Germinal center (tissue), 1 donor: ENCODE measurements at regions not wholly inside any gene's neighbourhood (a gene's known extent, or its start where the extent isn't known, plus 50 kb on each side); places are given as distances from the start of the nearest gene placed in this dataset.

Source experiments
- DNase-seq: peaks from one replicate; pipeline ENCODE4 v3.0.0; 2012; ENCODE audit warnings: mixed read lengths, low spot score

DNA sequence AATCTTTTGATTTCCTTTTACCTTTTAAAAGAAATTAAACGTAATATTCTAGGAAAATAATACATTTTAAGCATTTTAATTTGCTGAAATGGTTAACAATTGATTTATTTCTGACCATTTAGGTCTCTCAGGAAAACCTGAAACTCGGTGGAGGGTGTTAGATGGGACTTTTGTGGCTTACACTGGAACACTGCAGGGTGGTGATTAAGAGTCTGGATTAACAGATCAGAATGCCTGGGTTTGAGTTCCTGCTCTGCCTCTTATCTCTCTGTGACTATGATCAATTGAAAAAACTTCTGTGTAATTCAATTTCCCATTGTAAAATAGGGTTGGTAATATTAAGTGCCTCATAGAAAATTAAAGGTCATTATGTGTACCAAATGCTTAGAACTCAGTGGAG, 168.7 kb downstream of the UBE2E3 start:
- DNase-seq = no peak

DNA sequence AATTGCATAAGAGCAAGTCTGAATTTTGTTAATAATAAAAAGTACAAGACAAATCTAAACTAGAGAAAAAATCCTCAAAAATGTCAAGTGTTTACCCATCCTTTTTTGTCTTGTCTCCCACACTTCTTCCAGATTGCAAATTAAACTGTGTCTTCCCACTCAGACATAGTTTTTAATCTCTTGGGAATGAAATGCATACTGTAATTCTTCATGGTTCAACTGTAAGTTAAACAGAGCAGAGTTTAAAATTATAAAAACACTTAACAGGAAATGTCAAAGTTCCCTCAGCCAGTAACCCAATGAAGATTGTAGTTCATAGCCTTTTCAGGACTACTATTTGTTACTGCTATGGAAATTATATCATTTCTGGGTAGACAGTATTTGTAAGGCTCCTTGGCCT, 171.8 kb downstream of the UBE2E3 start:
- no peak for DNase-seq

DNA sequence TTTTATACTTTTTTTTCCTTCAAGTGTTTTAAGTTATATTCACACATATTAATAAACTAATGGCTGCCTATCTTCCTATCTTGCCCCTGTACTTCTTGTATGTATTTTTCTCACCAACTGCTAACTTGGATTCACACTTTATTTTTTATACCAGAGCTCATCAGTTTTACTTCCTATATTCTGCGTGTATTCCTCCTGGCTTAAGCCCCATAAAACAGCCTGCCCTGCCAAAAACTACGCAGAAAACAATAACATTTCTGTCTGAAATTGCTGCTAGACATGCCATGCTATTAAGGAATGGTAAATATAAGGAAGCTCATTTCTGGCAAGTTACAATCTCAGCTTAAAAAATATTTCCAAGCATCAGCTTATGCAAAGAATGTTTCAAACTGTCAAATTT, 172.3 kb downstream of the UBE2E3 start:
- DNase-seq = no peak

DNA sequence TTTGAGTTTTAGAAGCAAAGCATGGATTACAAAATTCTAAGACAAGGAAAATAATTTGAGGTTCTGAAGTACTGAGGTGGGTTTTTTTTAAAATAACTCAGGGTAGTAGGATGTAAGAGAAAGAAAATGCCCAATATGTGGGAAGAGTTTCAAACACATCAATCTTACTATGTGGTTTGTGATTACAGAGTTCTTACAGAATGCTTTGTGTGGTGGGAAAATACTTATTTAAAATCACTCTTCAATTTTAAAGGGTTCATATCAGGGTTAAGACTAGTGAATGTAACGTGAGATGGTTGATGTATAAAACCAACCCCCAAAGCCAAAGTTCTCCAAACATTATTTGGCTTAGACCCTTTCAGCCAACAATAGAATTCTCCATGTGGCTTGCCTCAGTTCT, 173.5 kb downstream of the UBE2E3 start:
- DNase-seq = no peak

DNA sequence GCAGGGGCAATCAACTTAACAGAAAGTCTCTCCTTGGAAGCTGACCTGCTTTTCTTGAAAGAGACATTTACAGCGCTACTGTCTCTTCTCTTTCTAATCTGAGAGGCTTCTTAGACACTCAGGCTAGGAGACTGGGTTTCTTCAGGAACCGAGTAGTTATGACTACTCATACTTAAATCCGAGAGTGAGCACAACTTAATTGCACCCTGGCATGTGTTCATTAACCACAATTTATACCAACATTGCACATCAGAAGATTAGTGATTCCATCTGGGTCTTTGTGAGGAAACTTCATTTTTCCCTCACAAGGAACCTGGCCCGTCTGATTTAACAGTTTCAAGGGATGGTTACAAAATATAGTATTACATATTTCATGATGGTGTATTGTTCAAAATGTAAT, 176.9 kb downstream of the UBE2E3 start:
- DNase-seq = no peak

DNA sequence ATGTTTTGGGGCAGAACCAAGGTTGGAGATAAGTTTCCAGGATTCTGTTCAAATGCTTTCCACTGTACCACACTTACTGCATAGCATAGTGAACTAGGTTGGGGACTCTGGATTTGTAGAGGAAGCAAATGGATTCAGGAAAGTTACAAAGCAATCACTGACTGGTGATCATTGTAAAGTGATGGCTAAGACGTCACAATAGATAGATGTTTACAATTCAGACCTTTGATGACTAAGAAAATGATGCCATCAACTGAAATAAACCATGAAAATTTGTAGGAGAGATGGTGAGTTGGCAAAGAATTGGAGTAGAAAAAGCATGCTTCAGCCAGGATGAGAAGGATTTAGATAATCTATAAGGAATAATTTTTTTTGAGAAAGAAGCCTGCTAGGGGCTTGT, 178.0 kb downstream of the UBE2E3 start:
- DNase-seq = no peak

DNA sequence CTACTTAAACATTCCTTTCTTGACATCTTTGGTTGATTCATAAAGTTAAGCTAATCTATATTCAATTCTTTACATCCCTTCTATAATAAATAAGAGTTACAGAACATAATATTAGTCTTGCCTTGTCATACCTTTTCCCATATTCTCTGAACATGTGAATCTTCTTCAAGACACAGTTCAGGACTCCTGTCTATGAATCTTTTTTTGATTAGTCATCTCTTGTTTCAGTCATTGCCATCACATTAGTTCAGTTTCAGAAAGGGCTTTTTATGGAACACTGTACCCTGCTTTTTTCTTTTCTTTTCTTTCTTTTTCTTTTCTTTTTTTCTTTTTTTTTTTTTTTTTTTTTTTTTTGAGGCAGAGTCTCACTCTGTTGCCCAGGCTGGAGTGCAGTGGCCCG, 181.2 kb downstream of the UBE2E3 start:
- DNase-seq = no peak

DNA sequence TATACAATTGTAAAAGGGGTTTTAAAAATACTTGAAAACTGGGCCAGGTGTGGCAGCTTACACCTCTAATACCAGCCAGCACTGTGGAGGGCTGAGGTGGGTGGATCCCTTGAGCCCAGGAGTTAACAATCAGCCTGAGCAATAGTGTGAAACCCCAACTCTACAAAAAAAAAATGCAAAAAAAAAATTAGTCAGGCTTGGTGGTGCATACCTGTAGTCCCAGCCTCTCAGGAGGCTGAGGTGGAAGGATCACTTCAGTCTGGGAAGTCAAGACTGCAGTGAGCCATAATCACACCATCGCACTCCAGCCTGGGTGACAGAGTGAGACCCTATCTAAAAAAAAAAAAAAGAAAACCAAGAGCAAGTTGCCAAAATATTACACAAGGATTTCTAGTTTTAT, 182.7 kb downstream of the UBE2E3 start:
- no peak for DNase-seq

DNA sequence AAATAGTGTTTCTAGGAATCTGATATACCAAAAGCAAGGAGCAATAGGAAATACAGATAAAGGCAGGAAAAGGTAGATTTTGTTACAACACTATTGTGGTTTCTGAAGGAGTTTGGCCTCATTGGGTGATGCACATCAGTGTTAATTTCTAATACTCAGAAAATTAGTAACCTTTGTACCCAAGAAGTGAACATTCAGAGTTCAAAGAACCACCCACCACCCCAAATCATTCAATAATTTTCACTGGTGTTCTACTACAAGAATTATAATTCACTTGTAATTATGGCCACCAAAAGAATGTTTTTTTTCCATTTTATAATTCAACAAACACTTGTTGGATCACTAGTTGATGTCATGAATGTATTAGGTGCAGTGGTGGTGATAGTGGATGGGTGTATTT, 183.3 kb downstream of the UBE2E3 start:
- DNase-seq = no peak

DNA sequence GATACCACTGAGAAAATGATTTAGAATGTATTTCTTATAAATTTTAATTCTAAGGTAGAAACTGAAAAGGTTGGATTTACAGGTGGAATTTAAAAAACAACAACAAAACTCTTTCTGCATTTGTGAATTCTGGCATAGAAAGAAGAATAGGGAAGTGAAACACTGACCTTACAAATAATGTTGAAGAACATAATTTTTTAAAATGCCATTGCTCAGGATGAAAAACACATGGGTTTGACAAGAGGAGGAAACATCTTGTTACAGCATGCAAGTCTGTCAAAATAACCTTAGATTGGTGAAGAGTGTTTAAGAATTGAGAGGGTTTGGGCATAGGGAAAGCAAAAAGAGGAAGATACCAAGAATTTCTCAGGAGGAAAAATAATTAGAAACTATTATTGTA, 184.3 kb downstream of the UBE2E3 start:
- peak; percentile 10 for DNase-seq

DNA sequence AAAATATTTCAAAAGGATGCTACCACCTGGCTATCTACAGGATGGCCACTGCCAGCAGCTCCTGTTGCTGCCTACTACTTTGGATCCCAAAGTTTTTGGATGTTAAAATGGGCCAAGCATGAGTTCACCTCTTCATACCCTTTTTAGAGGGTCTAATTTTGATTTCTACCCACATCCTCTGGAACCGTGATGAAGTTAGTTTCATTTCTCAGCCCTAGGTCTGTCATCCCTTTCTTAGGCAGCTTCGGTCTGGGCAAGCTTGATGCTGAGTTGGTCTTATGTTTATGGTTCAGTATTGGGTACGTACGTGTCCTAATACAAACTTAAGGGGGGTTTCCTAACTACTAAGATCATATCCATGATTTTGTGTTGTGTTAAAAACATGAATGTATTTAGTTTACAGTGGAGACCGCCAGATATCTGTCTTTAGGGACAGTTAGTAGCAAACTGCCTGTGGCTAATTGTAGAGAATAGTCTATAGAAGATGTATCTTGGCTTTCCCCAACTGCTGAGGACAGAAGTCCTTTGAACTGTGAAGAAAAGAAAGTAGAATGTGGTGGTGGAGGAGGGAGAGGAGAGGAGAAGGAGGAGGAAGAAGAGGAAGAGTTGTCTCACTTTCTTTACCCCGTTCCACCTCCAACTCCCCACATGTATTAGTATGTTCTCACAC, 184.9 kb downstream of the UBE2E3 start:
- DNase-seq = peak; percentile 20

DNA sequence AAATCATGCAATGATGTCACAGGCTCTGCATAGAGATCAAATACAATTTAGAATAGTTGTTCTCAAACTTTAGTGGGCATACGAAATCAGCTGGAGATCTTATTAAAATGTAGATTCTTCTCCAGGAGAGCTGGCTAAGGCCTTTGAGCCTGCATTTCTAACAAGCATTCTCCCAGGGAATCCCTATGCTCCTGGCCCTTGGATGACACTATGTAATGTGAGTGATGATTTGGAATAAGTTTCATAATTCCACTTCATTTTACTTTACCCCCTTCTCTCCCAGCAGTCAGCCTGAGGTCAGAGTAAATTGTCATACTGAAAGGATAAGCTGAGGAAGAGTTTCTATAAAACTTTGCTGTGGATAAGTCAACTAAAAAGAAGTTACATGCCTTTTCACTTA, 189.1 kb downstream of the UBE2E3 start:
- DNase-seq = no peak

DNA sequence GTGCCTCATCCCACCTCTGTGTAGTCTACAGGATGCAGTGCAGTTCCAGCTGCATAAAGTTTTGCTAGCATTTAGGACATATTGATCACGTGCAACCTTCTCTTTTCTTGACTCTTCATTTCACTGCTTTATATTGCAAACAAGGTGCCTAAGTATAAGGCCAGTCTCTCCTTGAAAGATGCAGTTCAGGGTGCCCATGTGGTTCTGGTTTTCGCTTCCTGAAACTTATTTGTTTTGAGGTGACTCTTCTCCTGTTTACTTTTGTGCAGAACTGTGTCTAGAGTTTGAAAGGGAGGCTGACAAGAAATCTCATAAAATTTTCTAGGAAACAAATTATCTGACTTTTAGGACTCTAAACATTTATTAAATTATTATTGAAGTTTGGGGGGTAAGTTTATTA, 189.9 kb downstream of the UBE2E3 start:
- DNase-seq = no peak

DNA sequence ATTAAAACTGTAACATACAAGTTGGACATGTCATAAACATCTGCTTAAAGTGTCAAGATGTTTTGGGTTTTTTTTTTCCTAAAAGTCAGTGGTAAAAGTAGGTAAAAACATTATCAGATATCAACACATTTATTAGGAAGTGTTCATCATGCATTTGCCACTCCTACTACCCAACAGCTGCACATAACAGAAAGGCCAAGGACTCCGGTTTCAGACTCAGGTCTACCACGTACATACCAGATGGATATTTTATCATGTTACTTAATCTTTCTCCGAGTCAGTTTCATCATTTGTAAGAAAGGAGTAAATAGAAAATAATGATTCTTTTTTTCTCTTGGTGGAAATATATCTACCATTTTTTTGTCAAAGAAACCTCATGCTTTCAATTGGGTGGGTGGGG, 192.3 kb downstream of the UBE2E3 start:
- no peak for DNase-seq

DNA sequence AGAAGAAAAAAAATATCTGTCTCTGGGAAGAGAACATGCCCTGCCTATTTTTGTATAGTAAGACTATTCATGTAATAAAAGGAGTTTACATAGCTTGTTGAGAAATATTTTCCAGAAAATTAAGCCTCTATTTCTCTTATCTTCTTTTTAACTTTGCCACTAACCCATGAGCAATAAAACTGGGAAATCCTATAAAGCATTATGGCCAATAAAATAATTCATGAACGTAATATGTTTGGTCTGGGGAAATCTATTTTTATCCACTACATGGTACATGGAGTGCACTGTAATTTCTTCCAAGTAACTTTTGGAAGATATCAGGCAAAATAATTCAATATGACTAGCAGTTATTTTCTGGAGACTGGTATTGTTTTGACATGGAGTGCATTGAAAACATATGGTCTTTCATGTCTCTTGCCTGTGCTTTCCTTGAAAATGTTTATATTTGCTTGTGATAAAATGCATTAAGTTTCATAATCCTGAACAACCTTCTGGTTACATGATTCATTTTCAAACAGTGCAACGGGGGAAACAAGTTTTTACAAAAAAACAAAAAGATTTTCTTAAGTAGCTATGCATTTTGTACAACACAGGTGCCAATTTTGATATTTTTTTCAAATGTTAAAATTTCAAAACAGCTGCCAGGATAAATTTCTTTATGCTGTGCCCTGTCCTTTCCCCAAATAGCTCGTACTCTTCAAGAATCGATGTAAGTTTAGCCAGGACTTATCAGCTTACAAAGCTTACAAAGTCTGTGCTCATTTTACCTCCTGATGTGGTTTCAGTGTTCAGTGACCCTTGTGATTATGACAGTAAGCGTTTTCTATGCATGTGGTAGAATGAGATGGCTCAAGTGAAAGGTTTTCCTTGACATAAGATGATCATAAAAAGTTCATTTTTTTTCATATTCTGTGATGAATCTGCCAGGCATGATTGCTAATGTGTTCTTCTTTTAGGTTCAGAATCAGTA, 194.5 kb downstream of the UBE2E3 start:
- no peak for DNase-seq

DNA sequence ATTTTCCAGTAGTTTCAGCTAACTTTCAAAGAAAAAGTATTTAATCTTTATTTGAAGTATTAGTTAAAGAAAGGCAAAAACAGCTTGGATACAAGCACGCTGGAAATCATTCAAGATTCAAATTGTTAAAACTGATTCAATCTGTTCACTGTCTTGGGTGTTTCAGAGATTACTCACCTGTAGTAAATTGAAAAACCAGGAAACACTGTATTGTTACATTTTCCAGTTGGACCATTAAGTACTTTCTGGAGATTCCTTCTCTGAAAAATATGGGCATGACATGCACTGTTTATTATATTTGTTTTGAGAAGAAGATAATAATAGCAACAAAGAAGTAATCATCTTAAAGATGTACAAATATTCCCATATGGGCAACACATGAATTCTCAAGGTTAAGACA, 196.1 kb downstream of the UBE2E3 start:
- DNase-seq = no peak

DNA sequence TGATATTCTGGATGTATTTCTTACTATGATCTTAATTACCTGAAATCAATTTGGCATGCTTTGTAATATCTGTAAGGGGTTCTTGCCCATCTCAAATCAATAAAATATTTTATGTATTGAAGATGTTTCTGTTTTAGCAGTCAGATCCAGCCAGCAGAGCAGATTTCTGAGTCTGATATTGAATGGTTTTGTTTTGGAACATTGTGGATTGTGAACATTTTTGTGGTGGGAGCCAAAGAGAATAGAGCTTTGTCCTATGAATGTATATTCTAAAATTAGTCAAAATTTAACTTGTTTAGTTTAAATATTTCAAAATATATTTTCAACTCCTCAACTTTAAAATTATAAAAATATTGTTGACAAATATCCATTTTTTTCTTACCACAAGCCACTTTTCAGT, 197.0 kb downstream of the UBE2E3 start:
- DNase-seq = no peak

DNA sequence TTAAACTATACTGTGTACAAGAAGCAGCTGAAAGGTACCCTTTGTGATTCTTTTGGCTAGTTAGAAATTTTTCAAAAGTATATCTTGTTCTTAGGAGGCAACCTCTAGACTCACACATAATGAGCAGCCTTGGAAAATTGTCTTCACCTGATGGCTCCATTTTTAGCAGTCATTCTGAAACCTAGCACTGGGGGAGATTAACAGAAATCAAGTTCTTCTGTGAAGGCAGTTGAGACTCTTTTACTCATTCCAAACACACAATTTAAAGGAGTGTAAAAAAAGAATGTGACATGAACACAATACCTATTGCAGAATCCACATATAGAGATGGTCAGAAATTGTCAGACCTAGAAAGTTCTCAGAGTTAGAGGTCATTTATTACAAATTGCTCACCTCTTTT, 197.7 kb downstream of the UBE2E3 start:
- DNase-seq = no peak

DNA sequence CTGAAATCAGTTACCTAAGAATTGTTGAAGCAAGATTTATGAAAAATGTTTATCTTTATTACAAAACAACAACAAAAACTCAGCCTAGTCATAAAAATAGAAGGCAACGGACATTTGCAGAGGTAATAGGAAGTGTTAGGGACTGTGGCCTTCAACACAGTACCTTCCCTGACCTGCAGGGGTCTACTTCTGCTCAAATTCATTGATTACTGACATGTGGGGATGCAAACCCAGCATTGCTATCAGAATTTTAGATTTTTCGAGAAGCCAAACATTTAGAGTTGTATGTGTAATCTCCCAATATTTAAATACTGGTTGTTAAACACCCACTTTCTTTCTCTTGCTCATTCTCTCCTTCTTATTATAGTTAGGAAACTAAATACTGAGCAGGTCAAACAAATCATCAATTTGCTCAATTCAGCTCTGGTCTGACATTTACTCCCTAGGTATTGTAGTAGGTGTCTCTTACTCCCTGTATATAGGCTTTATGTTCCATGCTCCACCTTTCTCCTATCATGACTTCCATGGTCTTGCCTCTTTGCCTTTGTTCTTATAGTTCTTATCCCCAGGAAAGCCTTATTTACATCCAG, 198.5 kb downstream of the UBE2E3 start:
- peak; percentile 25 for DNase-seq

DNA sequence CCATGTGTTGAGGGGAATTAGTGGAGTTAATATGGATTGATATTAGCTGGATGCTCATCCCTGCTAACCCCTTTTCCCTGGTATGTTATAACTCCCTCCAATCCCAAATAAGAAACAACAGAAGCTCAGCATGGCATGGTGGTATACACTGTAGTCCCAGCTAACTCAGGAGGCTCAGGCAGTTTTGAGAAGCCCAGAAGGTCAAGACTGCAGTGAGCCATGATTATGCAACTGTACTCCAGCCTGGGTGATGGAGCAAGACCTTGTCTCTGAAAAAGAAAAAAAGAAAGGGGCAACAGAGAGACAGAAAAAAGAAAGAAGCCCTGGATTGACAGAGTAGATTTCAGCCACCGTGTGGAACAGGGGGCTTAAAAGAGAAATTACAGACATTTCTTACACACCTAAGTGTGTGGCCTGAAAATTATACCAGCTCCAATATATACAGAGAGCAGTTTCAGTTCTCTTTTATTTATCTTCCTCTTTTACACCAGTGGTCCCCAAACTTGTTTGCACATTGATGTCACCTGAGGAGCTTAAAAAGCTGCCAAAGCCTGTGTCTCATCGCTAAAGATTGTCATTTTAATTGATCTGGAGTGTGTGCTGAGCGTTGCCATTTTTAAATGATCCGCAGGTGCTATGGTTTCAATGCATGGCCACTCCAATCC, 203.6 kb downstream of the UBE2E3 start:
- DNase-seq = peak; percentile 41

DNA sequence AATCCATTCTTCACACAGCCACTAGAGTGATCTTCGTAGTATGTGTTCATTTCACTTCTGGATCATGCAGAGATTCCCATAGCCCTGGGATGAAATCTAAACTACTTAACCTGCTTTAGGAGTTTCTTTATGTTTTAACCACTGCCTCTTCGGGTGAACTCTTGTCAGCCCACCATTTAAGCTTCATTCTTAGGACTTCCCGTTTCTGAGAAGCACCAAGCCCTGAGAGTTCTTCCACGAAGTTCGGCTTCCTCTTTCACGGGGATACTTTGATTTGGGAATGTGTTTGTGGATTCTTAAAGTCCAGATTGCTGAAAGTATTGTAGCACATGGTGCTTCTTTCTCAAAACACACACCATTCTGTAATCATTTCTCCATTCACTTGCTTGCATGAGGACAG, 205.0 kb downstream of the UBE2E3 start:
- DNase-seq = no peak

DNA sequence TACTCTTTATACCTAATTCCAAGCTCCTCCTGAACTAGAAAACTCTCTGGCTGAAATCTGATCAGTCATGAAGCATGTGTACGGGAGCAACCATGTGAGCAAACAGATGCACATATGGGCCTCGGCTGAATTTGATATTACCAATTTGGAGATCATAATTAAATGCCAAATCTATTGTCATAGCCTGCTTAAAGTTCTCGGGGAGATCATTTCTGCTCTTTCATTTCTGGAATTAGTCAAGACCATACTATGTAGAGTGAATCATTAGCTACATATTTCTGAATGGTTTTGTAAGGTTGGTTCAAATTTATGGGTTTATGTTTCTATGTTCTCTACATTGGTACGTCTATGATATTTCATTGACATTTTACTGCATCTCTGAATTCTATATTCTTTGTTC, 205.5 kb downstream of the UBE2E3 start:
- no peak for DNase-seq

DNA sequence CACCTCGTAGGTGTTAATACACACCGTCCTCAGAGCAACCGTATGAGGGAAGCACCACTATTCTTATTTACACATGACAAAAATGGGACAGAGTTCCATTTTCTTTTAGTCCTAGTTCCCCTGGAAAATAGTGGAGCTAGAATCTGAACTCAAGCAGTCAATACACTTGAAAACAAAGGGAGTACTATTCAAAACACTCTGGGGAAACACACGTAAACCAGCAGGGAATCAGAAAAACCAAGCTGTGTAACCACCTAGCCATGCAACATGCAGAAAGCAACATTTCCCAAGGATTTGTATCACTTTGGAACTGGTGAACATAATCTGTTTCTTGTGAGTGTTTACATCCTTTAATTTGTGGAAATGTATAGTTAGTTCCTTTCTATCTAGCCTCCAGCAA, 208.2 kb downstream of the UBE2E3 start:
- no peak for DNase-seq
